PC-9 (cell line): ENCODE measurements at regions not wholly inside any gene's neighbourhood (a gene's known extent, or its start where the extent isn't known, plus 50 kb on each side); places are given as distances from the start of the nearest gene placed in this dataset.

ENCODE experiments used
- BruUV-seq: library from RNA; stranded (reverse); fragments of 400-500 nt; replicated peaks from 2 replicates; lab custom pipeline; 2021; lab: Mats Ljungman, UMichigan
- CTCF ChIA-PET: fragments of 300-600 bp; sonication (Branson Sonifier 250); formaldehyde crosslinking; loops from one replicate; lab custom pipeline; 2022; ENCODE audit warnings: antibody characterized with exemption; lab: Charles Lee
- POLR2A ChIA-PET: fragments of 300-600 bp; sonication (Branson Sonifier 250); formaldehyde crosslinking; loops from one replicate; lab custom pipeline; 2022; ENCODE audit warnings: antibody characterized with exemption; ENCODE audit not compliant: unreplicated experiment; lab: Charles Lee
- DNase-seq, 2 experiments: peaks; one replicate each; pipeline versions ENCODE4 v3.0.0 to v3.0.0-alpha.2; 2015 to 2022; ENCODE audit warnings: mixed read lengths in 1 of 2
- H2AFZ ChIP-seq: fragments of 200-600 bp; sonication (generic); 2 replicates; pipeline ENCODE4 v1.8.1; 2017; ENCODE audit warnings: antibody characterized with exemption
- H3F3A ChIP-seq: fragments of 200-600 bp; sonication (generic); 2 replicates; pipeline ENCODE4 v1.8.1; 2017; ENCODE audit warnings: antibody characterized with exemption, mild to moderate bottlenecking, low read depth; ENCODE audit not compliant: insufficient read depth
- H3K27ac ChIP-seq: fragments of 200-600 bp; sonication (generic); 2 replicates; pipeline ENCODE4 v1.6.1; 2016; ENCODE audit warnings: mixed run types
- H3K27me3 ChIP-seq: fragments of 200-600 bp; sonication (generic); 2 replicates; pipeline ENCODE4 v1.6.1; 2016; ENCODE audit warnings: low read depth, mixed run types; ENCODE audit not compliant: insufficient read depth
- H3K36me3 ChIP-seq: fragments of 200-600 bp; sonication (generic); 2 replicates; pipeline ENCODE4 v1.6.1; 2016; ENCODE audit warnings: low read depth, mixed run types
- H3K4me1 ChIP-seq: fragments of 200-600 bp; sonication (generic); replicated peaks from 2 replicates; pipeline ENCODE4 v1.6.1; 2016; ENCODE audit warnings: mixed run types; ENCODE audit not compliant: insufficient read depth
- H3K4me2 ChIP-seq: fragments of 200-600 bp; sonication (generic); 2 replicates; pipeline ENCODE4 v1.6.1; 2017; ENCODE audit warnings: mixed run types
- H3K4me3 ChIP-seq: fragments of 200-600 bp; sonication (generic); 2 replicates; pipeline ENCODE4 v1.6.1; 2016; ENCODE audit warnings: mixed run types
- H3K79me2 ChIP-seq: fragments of 200-600 bp; sonication (generic); 2 replicates; pipeline ENCODE4 v1.6.1; 2017; ENCODE audit warnings: low read depth, mixed run types
- H3K9me2 ChIP-seq: fragments of 200-600 bp; sonication (generic); 2 replicates; pipeline ENCODE4 v1.8.1; 2017; ENCODE audit warnings: mild to moderate bottlenecking; ENCODE audit not compliant: insufficient read depth
- H3K9me3 ChIP-seq: fragments of 200-600 bp; sonication (generic); 2 replicates; pipeline ENCODE4 v1.8.1; 2016; ENCODE audit warnings: low read depth; ENCODE audit not compliant: insufficient read depth
- H4K20me1 ChIP-seq: fragments of 200-600 bp; sonication (generic); 2 replicates; pipeline ENCODE4 v1.8.1; 2017; ENCODE audit not compliant: insufficient read depth
- CTCF ChIP-seq: fragments of 200-600 bp; sonication (generic); conservative IDR thresholded peaks from 2 replicates; pipeline ENCODE4 v1.6.1; 2017; ENCODE audit warnings: mixed run types, antibody characterized with exemption, mild to moderate bottlenecking, moderate library complexity
- EZH2 ChIP-seq: fragments of 200-600 bp; sonication (generic); IDR thresholded peaks from 2 replicates; pipeline ENCODE4 v1.8.0; 2017; ENCODE audit warnings: antibody characterized with exemption, low read depth
- intact Hi-C: fragments of 100-400 bp; cut with micrococcal nuclease; formaldehyde crosslinking; loops from one replicate; pipeline ENCODE4 v1.10.0; 2022; ENCODE audit not compliant: unreplicated experiment

GRCh38 chr11:27896096-27896495 lies 195.8 kb upstream of the BDNF start:
- H3K9me2 ChIP-seq, result no peaks in the 10 kb centered on the region; the same call in none of the 2 replicates
- 0 out of 2 replicates have a peak, but pooled peaks cover 5% of the 10 kb centered on the region for H3K4me1 ChIP-seq
- no peaks in the 10 kb centered on the region for H3K36me3 ChIP-seq
- BruUV-seq, result no TSS peak
- ChIA-PET CTCF (no interaction called here), POLR2A (no interaction called here)
- H3K9me3 ChIP-seq, result no peaks in the 10 kb centered on the region; the same call in none of the 2 replicates
- TF ChIP-seq CTCF, result no peak
- no peak for TF ChIP-seq EZH2
- no peak overlapping the region for H3K4me2 ChIP-seq
- DNase-seq, result no peak
- H3K27ac ChIP-seq, result no peak overlapping the region
- no peaks in the 10 kb centered on the region for H3K27me3 ChIP-seq
- no peak overlapping the region for H3K4me3 ChIP-seq
- no peaks in the 10 kb centered on the region for H4K20me1 ChIP-seq
- intact Hi-C loops, result no loop called here
- no peaks in the 10 kb centered on the region for H3F3A ChIP-seq
- H3K79me2 ChIP-seq, result no peaks in the 10 kb centered on the region
- H2AFZ ChIP-seq, result no peak overlapping the region

GRCh38 chr11:27894552-27894951 lies 194.3 kb upstream of the BDNF start:
- no peak overlapping the region for H3K27ac ChIP-seq
- H3K4me1 ChIP-seq, result 0 out of 2 replicates have a peak, but pooled peaks cover 5% of the 10 kb centered on the region
- H3K9me2 ChIP-seq, result no peaks in the 10 kb centered on the region; the same call in none of the 2 replicates
- H3K4me2 ChIP-seq, result no peak overlapping the region
- ChIA-PET POLR2A (no interaction called here), CTCF (no interaction called here)
- DNase-seq, result no peak
- H3K79me2 ChIP-seq, result no peaks in the 10 kb centered on the region
- BruUV-seq, result no TSS peak
- no peak overlapping the region for H2AFZ ChIP-seq
- H3K27me3 ChIP-seq, result no peaks in the 10 kb centered on the region
- no peaks in the 10 kb centered on the region for H3F3A ChIP-seq
- intact Hi-C loops, result no loop called here
- TF ChIP-seq EZH2, result no peak
- no peak for TF ChIP-seq CTCF
- H4K20me1 ChIP-seq, result no peaks in the 10 kb centered on the region
- no peak overlapping the region for H3K4me3 ChIP-seq
- no peaks in the 10 kb centered on the region for H3K36me3 ChIP-seq
- no peaks in the 10 kb centered on the region; the same call in none of the 2 replicates for H3K9me3 ChIP-seq

DNA sequence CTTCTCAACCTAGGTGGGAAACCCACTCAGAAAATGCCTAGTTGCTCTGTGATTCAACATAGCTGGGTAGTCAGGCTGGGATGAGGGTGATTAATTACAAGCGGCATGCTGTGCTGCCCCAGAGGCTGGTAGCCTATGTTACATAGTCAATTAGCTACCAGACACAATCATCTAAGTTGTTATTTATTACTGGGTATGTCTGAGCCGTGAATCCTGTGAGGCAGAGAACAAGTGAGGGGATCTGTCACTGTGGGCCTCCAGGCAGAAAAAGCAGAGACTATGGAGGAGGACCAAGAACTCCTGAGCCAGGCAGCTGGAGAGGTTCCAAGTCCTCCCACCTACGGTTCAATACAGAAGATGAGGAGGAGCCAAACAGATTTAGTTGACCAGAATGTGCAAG lies 186.6 kb upstream of the BDNF start:
- TF ChIP-seq CTCF (no peak), EZH2 (no peak)
- H3K9me2 ChIP-seq, result no peaks in the 10 kb centered on the region; the same call in 1 of the 2 replicates
- no peaks in the 10 kb centered on the region for H3K79me2 ChIP-seq
- no peaks in the 10 kb centered on the region for H3K36me3 ChIP-seq
- ChIA-PET CTCF (no interaction called here), POLR2A (no interaction called here)
- no peak for DNase-seq
- H3K4me1 ChIP-seq, result peaks cover 16% of the 10 kb centered on the region
- BruUV-seq, result no TSS peak
- H4K20me1 ChIP-seq, result no peaks in the 10 kb centered on the region
- H3K27me3 ChIP-seq, result no peaks in the 10 kb centered on the region
- H2AFZ ChIP-seq, result no peak overlapping the region
- intact Hi-C loops, result no loop called here
- no peak overlapping the region for H3K4me3 ChIP-seq
- no peak overlapping the region for H3K27ac ChIP-seq
- peaks cover 7% of the 10 kb centered on the region; the same call in 1 of the 2 replicates for H3F3A ChIP-seq
- H3K4me2 ChIP-seq, result no peak overlapping the region
- no peaks in the 10 kb centered on the region for H3K9me3 ChIP-seq
